ENCODE measurements at regions not wholly inside any gene's neighbourhood (a gene's known extent, or its start where the extent isn't known, plus 50 kb on each side); places are given as distances from the start of the nearest gene placed in this dataset.

GRCh38 chr2:175599966-175600831 lies 401.9 kb downstream of the LNPK start (continued):
- TF ChIP-seq, protein P1, sequence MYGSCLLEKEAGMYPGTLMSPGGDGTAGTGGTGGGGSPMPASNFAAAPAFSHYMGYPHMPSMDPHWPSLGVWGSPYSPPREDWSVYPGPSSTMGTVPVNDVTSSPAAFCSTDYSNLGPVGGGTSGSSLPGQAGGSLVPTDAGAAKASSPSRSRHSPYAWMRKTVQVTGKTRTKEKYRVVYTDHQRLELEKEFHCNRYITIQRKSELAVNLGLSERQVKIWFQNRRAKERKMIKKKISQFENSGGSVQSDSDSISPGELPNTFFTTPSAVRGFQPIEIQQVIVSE (CRISPR knock-in tag; IDR thresholded peaks at IDR 0.05; ENCODE audit: borderline replicate concordance) = no peak
- no peak for TF ChIP-seq ZNF532 (CRISPR knock-in tag; IDR thresholded peaks at IDR 0.05; ENCODE audit: borderline replicate concordance)
- no peak for TF ChIP-seq STAT6 (CRISPR knock-in tag; conservative IDR thresholded peaks at IDR 0.05; ENCODE audit: low read depth)
- no peak for TF ChIP-seq FOXP4 (CRISPR knock-in tag; IDR thresholded peaks at IDR 0.05)
- TF ChIP-seq NR3C1 (CRISPR knock-in tag; conservative IDR thresholded peaks at IDR 0.05; ENCODE audit: low read depth) = no peak
- no peak for TF ChIP-seq TCF7 (CRISPR knock-in tag; IDR thresholded peaks at IDR 0.05; ENCODE audit: low read depth)
- no peak for TF ChIP-seq NFYB (CRISPR knock-in tag; conservative IDR thresholded peaks at IDR 0.05; ENCODE audit: low read depth)
- TF ChIP-seq RORB (CRISPR knock-in tag; IDR thresholded peaks at IDR 0.05) = no peak
- TF ChIP-seq ZBTB43 (CRISPR knock-in tag; IDR thresholded peaks at IDR 0.05) = no peak

- ChIA-PET CTCF (no interaction called here), POLR2A (interaction anchor here (0.7 kb wide), 1 partner anchor 11 kb away, joined by 4 read pairs; no protein-coding TSS in a partner anchor)
- no peaks in the 10 kb centered on the region for H3K36me3 Mint-ChIP-seq
- ATAC-seq = no peak
- no peak overlapping the region for H3K4me3 Mint-ChIP-seq
- peaks cover 5% of the 10 kb centered on the region; the same call in 1 of the 2 replicates for H3K9me3 Mint-ChIP-seq
- no peaks in the 10 kb centered on the region for H3K27me3 Mint-ChIP-seq (ENCODE audit: low read depth)
- DNase-seq (ENCODE audit: low spot score) = no peak
- peaks cover 42% of the 10 kb centered on the region for H3K4me1 Mint-ChIP-seq
- no peak overlapping the region for H3K27ac Mint-ChIP-seq
- TF ChIP-seq ZNF423 (CRISPR knock-in tag; IDR thresholded peaks at IDR 0.05) = no peak
- no peak for TF ChIP-seq ZBTB43 (CRISPR knock-in tag; IDR thresholded peaks at IDR 0.05)
- no peak for TF ChIP-seq SP1 (CRISPR knock-in tag; conservative IDR thresholded peaks at IDR 0.05)
- no peak for TF ChIP-seq TEAD1 (CRISPR knock-in tag; IDR thresholded peaks at IDR 0.05)
- no peak for TF ChIP-seq ZBTB21 (CRISPR knock-in tag; IDR thresholded peaks at IDR 0.05; ENCODE audit: borderline replicate concordance)
- TF ChIP-seq, protein P2, sequence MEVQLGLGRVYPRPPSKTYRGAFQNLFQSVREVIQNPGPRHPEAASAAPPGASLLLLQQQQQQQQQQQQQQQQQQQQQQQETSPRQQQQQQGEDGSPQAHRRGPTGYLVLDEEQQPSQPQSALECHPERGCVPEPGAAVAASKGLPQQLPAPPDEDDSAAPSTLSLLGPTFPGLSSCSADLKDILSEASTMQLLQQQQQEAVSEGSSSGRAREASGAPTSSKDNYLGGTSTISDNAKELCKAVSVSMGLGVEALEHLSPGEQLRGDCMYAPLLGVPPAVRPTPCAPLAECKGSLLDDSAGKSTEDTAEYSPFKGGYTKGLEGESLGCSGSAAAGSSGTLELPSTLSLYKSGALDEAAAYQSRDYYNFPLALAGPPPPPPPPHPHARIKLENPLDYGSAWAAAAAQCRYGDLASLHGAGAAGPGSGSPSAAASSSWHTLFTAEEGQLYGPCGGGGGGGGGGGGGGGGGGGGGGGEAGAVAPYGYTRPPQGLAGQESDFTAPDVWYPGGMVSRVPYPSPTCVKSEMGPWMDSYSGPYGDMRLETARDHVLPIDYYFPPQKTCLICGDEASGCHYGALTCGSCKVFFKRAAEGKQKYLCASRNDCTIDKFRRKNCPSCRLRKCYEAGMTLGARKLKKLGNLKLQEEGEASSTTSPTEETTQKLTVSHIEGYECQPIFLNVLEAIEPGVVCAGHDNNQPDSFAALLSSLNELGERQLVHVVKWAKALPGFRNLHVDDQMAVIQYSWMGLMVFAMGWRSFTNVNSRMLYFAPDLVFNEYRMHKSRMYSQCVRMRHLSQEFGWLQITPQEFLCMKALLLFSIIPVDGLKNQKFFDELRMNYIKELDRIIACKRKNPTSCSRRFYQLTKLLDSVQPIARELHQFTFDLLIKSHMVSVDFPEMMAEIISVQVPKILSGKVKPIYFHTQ (CRISPR knock-in tag; IDR thresholded peaks at IDR 0.05) = no peak
- no peak for TF ChIP-seq TEAD4 (CRISPR knock-in tag; IDR thresholded peaks at IDR 0.05)
- no peak for TF ChIP-seq RORB (CRISPR knock-in tag; IDR thresholded peaks at IDR 0.05)
- TF ChIP-seq NR1H2 (CRISPR knock-in tag; IDR thresholded peaks at IDR 0.05) = no peak
- no peak for TF ChIP-seq ZNF263 (CRISPR knock-in tag; IDR thresholded peaks at IDR 0.05; ENCODE audit: low read depth)
- TF ChIP-seq, protein P3, sequence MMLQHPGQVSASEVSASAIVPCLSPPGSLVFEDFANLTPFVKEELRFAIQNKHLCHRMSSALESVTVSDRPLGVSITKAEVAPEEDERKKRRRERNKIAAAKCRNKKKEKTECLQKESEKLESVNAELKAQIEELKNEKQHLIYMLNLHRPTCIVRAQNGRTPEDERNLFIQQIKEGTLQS (CRISPR knock-in tag; conservative IDR thresholded peaks at IDR 0.05) = no peak
- no peak for TF ChIP-seq ZNF416 (CRISPR knock-in tag; IDR thresholded peaks at IDR 0.05)
Measured at GRCh38 chr2:175597286-175597685, 404.8 kb downstream of the LNPK start.
